ENCODE measurements at regions not wholly inside any gene's neighbourhood (a gene's known extent, or its start where the extent isn't known, plus 50 kb on each side); places are given as distances from the start of the nearest gene placed in this dataset.
A peak's percentile ranks its signal among the peaks of the same experiment; 100 is the strongest.

GRCh38 chr18:65547046-65547445 lies 203.8 kb upstream of the CDH7 start:
- no peak for DNase-seq

- no peak for DNase-seq
Observed at GRCh38 chr18:65544701-65545100, 206.1 kb upstream of the CDH7 start.

GRCh38 chr18:65527879-65528633 lies 222.8 kb upstream of the CDH7 start:
- DNase-seq = peak; percentile 23

GRCh38 chr18:65526099-65526498 lies 224.7 kb upstream of the CDH7 start:
- no peak for DNase-seq

- DNase-seq = no peak
Observed at GRCh38 chr18:65523461-65523860, 227.4 kb upstream of the CDH7 start.

- DNase-seq = no peak
Observed at GRCh38 chr18:65522907-65523306, 227.9 kb upstream of the CDH7 start.

GRCh38 chr18:65516209-65516608 lies 234.6 kb upstream of the CDH7 start:
- DNase-seq = no peak

- no peak for DNase-seq
Observed at GRCh38 chr18:65498605-65499004, 252.2 kb upstream of the CDH7 start.

GRCh38 chr18:65487569-65487968 lies 263.2 kb upstream of the CDH7 start:
- peak; percentile 74 for DNase-seq

- DNase-seq = peak; percentile 41
Observed at GRCh38 chr18:65477455-65477854, 273.4 kb upstream of the CDH7 start.

GRCh38 chr18:65468881-65469280 lies 281.9 kb upstream of the CDH7 start:
- peak; percentile 9 for DNase-seq

GRCh38 chr18:65464361-65464760 lies 286.5 kb upstream of the CDH7 start:
- no peak for DNase-seq

GRCh38 chr18:65459741-65460140 lies 291.1 kb upstream of the CDH7 start:
- DNase-seq = no peak

- no peak for DNase-seq
Observed at GRCh38 chr18:65458871-65459270, 291.9 kb upstream of the CDH7 start.

GRCh38 chr18:65439188-65439587 lies 311.6 kb upstream of the CDH7 start:
- no peak for DNase-seq

- DNase-seq = no peak
Observed at GRCh38 chr18:65436430-65436829, 314.4 kb upstream of the CDH7 start.

- peak; percentile 13 for DNase-seq
Observed at GRCh38 chr18:65435534-65435933, 315.3 kb upstream of the CDH7 start.

- no peak for DNase-seq
Observed at GRCh38 chr18:65429601-65430000, 321.2 kb upstream of the CDH7 start.

GRCh38 chr18:65425366-65425765 lies 325.4 kb upstream of the CDH7 start:
- no peak for DNase-seq

GRCh38 chr18:65423776-65424175 lies 327.0 kb upstream of the CDH7 start:
- no peak for DNase-seq

- DNase-seq = no peak
Observed at GRCh38 chr18:65422544-65423136, 328.2 kb upstream of the CDH7 start.

GRCh38 chr18:65415098-65415497 lies 335.7 kb upstream of the CDH7 start:
- DNase-seq = no peak

GRCh38 chr18:65414501-65414900 lies 336.3 kb upstream of the CDH7 start:
- DNase-seq = no peak

- peak; percentile 81 for DNase-seq
Observed at GRCh38 chr18:65411061-65411460, 339.8 kb upstream of the CDH7 start.

- peak; percentile 92 for DNase-seq
Observed at GRCh38 chr18:65409261-65409660, 341.6 kb upstream of the CDH7 start.
